ENCODE measurements at regions not wholly inside any gene's neighbourhood (a gene's known extent, or its start where the extent isn't known, plus 50 kb on each side); places are given as distances from the start of the nearest gene placed in this dataset.

- POLR2A ChIA-PET, result no interaction called here
- no peaks in the 10 kb centered on the region for H3K36me3 ChIP-seq (ENCODE audit: control insufficient read depth, insufficient read depth, low read length)
These were observed 100.1 kb upstream of the BHLHE23 start for GRCh38 chr20:63106765-63107448.

GRCh38 chr20:63106108-63106764 lies 99.5 kb upstream of the BHLHE23 start:
- H3K27me3 ChIP-seq (ENCODE audit: control insufficient read depth, insufficient read depth, low read length), result no peaks in the 10 kb centered on the region
- H3K27ac ChIP-seq (ENCODE audit: low read length), result no peak overlapping the region
- H3K9me3 ChIP-seq (ENCODE audit: control insufficient read depth, insufficient read depth, low read depth, low read length), result no peaks in the 10 kb centered on the region
- intact Hi-C loops (cut with micrococcal nuclease; ENCODE audit: unreplicated experiment), result no loop called here
- DNase-seq (ENCODE audit: low read depth, low spot score) (no peak), ATAC-seq (no peak; the same call in 1 of the 2 replicates)
- no peaks in the 10 kb centered on the region; the same call in 1 of the 2 replicates for H3K4me1 ChIP-seq (ENCODE audit: control insufficient read depth, insufficient read depth, low read length)
- POLR2A ChIA-PET, result no interaction called here
- in situ Hi-C loops (cut with HindIII; ENCODE audit: low pct_unique_long_range_greater_than_20kb, low sequenced_read_pairs), result no loop called here
- CTCF ChIA-PET, result no interaction called here
- no peaks in the 10 kb centered on the region for H3K36me3 ChIP-seq (ENCODE audit: control insufficient read depth, insufficient read depth, low read length)
- no TSS peak for BruUV-seq (replicated peaks)
- H3K4me3 ChIP-seq (ENCODE audit: low read depth in 2 of 2, low read length in 2 of 2), result no peak overlapping the region
- TF ChIP-seq CTCF (IDR thresholded peaks at IDR 0.05) (no peak), SIN3A (IDR thresholded peaks at IDR 0.05; ENCODE audit: borderline replicate concordance, insufficient read depth, low read depth, low read length) (no peak), POLR2AphosphoS5 (IDR thresholded peaks at IDR 0.05; ENCODE audit: low read depth, low read length) (no peak), REST (IDR thresholded peaks at IDR 0.05; ENCODE audit: insufficient read depth in 1 of 2, low read depth in 2 of 2, low read length in 1 of 2) (no peak)

More at GRCh38 chr20:63106765-63107448, 100.1 kb upstream of the BHLHE23 start:
- intact Hi-C loops (cut with micrococcal nuclease; ENCODE audit: unreplicated experiment) (no loop called here), in situ Hi-C loops (cut with HindIII; ENCODE audit: low pct_unique_long_range_greater_than_20kb, low sequenced_read_pairs) (no loop called here)
- no peaks in the 10 kb centered on the region for H3K9me3 ChIP-seq (ENCODE audit: control insufficient read depth, insufficient read depth, low read depth, low read length)
- H3K4me3 ChIP-seq (ENCODE audit: low read depth in 2 of 2, low read length in 2 of 2), result no peak overlapping the region
- ATAC-seq (no peak), DNase-seq (ENCODE audit: low read depth, low spot score) (no peak)
- BruUV-seq (replicated peaks), result no TSS peak
- no peaks in the 10 kb centered on the region; the same call in 1 of the 2 replicates for H3K4me1 ChIP-seq (ENCODE audit: control insufficient read depth, insufficient read depth, low read length)
- no peak for TF ChIP-seq SIN3A (IDR thresholded peaks at IDR 0.05; ENCODE audit: borderline replicate concordance, insufficient read depth, low read depth, low read length)
- no peak for TF ChIP-seq CTCF (IDR thresholded peaks at IDR 0.05)
- no peak for TF ChIP-seq REST (IDR thresholded peaks at IDR 0.05; ENCODE audit: insufficient read depth in 1 of 2, low read depth in 2 of 2, low read length in 1 of 2)
- TF ChIP-seq TCF7L2 (IDR thresholded peaks at IDR 0.05; ENCODE audit: low read depth, low read length), result no peak
- TF ChIP-seq POLR2AphosphoS5 (IDR thresholded peaks at IDR 0.05; ENCODE audit: low read depth, low read length), result no peak
- no peaks in the 10 kb centered on the region for H3K27me3 ChIP-seq (ENCODE audit: control insufficient read depth, insufficient read depth, low read length)
- CTCF ChIA-PET, result no interaction called here
- no peak overlapping the region for H3K27ac ChIP-seq (ENCODE audit: low read length)
